Stimulated activated CD8-positive, alpha-beta memory T cell treated with anti-CD3 and anti-CD28 coated beads, Interleukin-4, amount 100 ng/mL, for 1 hour (primary cell): ENCODE measurements at regions not wholly inside any gene's neighbourhood (a gene's known extent, or its start where the extent isn't known, plus 50 kb on each side); places are given as distances from the start of the nearest gene placed in this dataset.

ENCODE experiments used
- DNase-seq, 2 donors: peaks; one replicate each; pipeline ENCODE4 v3.0.0-alpha.2; 2020; ENCODE audit warnings: low read depth in 2 of 2, low spot score in 1 of 2

- DNase-seq, result no peak
Observed at GRCh38 chr15:62845241-62846126, 197.1 kb upstream of the TPM1 start.

- no peak for DNase-seq
Observed at GRCh38 chr15:62846131-62846804, 196.3 kb upstream of the TPM1 start.

- no peak for DNase-seq
Observed at GRCh38 chr15:62846805-62847495, 195.6 kb upstream of the TPM1 start.

- DNase-seq, result no peak
Observed at GRCh38 chr15:62847900-62848489, 194.6 kb upstream of the TPM1 start.

GRCh38 chr15:62848632-62849050 lies 193.9 kb upstream of the TPM1 start:
- DNase-seq, result no peak

- no peak for DNase-seq
Observed at GRCh38 chr15:62849316-62850106, 193.0 kb upstream of the TPM1 start.

GRCh38 chr15:62850318-62850717 lies 192.2 kb upstream of the TPM1 start:
- DNase-seq, result no peak

GRCh38 chr15:62850791-62851291 lies 191.7 kb upstream of the TPM1 start:
- no peak for DNase-seq

- no peak for DNase-seq
Observed at GRCh38 chr15:62853114-62853840, 189.3 kb upstream of the TPM1 start.

- no peak for DNase-seq
Observed at GRCh38 chr15:62853841-62854225, 188.7 kb upstream of the TPM1 start.

- no peak for DNase-seq
Observed at GRCh38 chr15:62854420-62855084, 188.0 kb upstream of the TPM1 start.

- DNase-seq, result no peak
Observed at GRCh38 chr15:62855085-62855476, 187.5 kb upstream of the TPM1 start.

- no peak for DNase-seq
Observed at GRCh38 chr15:62856466-62857246, 185.9 kb upstream of the TPM1 start.

- DNase-seq, result no peak
Observed at GRCh38 chr15:62857411-62857853, 185.1 kb upstream of the TPM1 start.

- no peak for DNase-seq
Observed at GRCh38 chr15:62858343-62858742, 184.2 kb upstream of the TPM1 start.

GRCh38 chr15:62862717-62863116 lies 179.8 kb upstream of the TPM1 start:
- no peak for DNase-seq

- DNase-seq, result no peak
Observed at GRCh38 chr15:62866366-62866765, 176.2 kb upstream of the TPM1 start.

- no peak for DNase-seq
Observed at GRCh38 chr15:62867844-62868243, 174.7 kb upstream of the TPM1 start.
